NT2/D1 (cell line): ENCODE measurements at regions not wholly inside any gene's neighbourhood (a gene's known extent, or its start where the extent isn't known, plus 50 kb on each side); places are given as distances from the start of the nearest gene placed in this dataset.

Source experiments
- SUZ12 ChIP-seq: IDR thresholded peaks from 2 replicates; pipeline ENCODE4 v1.6.1; 2011; ENCODE audit not compliant: insufficient read length, insufficient read depth; ENCODE audit errors: extremely low read depth
- YY1 ChIP-seq: IDR thresholded peaks from 2 replicates; pipeline ENCODE4 v1.6.1; 2011; ENCODE audit not compliant: insufficient read length, insufficient read depth

- no peak for TF ChIP-seq SUZ12
- TF ChIP-seq YY1, result no peak
Measured at GRCh38 chr4:153931804-153932203, 142.9 kb upstream of the SFRP2 start.
